Testis (tissue), 2 donors: ENCODE measurements at regions not wholly inside any gene's neighbourhood (a gene's known extent, or its start where the extent isn't known, plus 50 kb on each side); places are given as distances from the start of the nearest gene placed in this dataset.

Source experiments
- CTCF ChIP-seq, 3 experiments: fragments of 450-650 bp in 2 of 3; fragments of 200-600 bp in 1 of 3; sonication (generic) in 1 of 3; IDR thresholded peaks; one replicate each; pipeline ENCODE4 v1.5.1; 2016 to 2019; ENCODE audit warnings: antibody characterized with exemption in 3 of 3, mild to moderate bottlenecking in 2 of 3, moderate library complexity in 1 of 3
- POLR2A ChIP-seq: fragments of 450-650 bp; IDR thresholded peaks from one replicate; pipeline ENCODE4 v1.6.1; 2017; ENCODE audit warnings: antibody characterized with exemption, mild to moderate bottlenecking, moderate library complexity

- TF ChIP-seq CTCF (IDR thresholded peaks at IDR 0.05) (no peak), POLR2A (no peak)
Measured at GRCh38 chr9:106066940-106067524, 372.7 kb downstream of the TMEM38B start.
